ENCODE measurements at regions not wholly inside any gene's neighbourhood (a gene's known extent, or its start where the extent isn't known, plus 50 kb on each side); places are given as distances from the start of the nearest gene placed in this dataset.

DNA sequence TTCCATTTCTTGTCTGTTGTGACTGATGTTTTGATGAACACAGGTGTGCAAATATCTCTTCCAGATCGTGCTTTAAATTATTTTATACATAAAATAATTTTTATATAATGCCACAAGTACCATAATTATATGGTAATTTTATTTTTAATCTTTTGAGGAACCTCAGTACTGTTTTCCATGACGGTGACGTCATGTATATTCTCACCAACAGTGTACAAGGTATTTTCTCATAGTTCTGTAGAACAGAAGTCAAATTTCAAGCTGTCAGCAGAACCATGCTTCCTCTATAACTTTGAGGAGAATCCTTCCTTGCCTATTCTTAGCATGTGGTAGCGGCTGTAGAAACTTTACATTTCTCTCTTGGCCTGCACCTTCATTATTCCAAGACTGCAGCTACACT is 349.4 kb upstream of the GYPC start:
- no peak overlapping the region for H3K9ac ChIP-seq (ENCODE audit: low read depth in 1 of 2, low read length in 2 of 2)
- no peaks in the 10 kb centered on the region for H3K27me3 ChIP-seq (ENCODE audit: control insufficient read depth in 1 of 2, insufficient read depth in 2 of 2, low read length in 2 of 2)
- H3K9me3 ChIP-seq (ENCODE audit: control insufficient read depth in 1 of 2, low read length in 2 of 2) = no peaks in the 10 kb centered on the region
- H3K4me1 ChIP-seq (ENCODE audit: control insufficient read depth in 1 of 2, insufficient read depth in 2 of 2, low read length in 2 of 2) = no peaks in the 10 kb centered on the region
- H3K36me3 ChIP-seq (ENCODE audit: control insufficient read depth in 1 of 2, insufficient read depth in 2 of 2, low read length in 2 of 2) = no peaks in the 10 kb centered on the region
- H3K27ac ChIP-seq (ENCODE audit: low read depth, low read length) = no peak overlapping the region
- H3K4me3 ChIP-seq (ENCODE audit: low read depth in 1 of 2, low read length in 2 of 2) = no peak overlapping the region

DNA sequence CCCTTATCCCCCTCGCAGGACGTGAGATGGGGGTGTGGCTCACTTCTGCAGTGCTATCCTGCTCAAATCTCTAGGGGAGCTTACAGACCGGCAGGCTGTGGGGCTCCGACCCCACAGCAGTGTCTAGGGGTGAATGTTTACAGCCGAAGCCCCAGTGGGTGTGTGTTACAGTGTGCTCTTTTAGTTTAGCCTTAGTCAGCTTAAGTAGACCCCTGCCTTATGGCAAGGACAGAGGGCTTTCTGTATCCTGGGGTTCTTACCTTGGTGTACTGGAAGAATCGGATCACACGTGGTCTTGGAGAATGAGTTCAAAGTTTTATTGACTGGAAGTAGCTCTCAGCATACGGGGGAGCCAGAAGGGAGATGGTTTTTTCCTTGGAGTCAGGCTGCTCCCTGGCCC is 348.2 kb upstream of the GYPC start:
- H3K4me3 ChIP-seq (ENCODE audit: low read depth in 1 of 2, low read length in 2 of 2) = peak overlapping the region in 1 of 2 donors; percentile 6
- H3K9me3 ChIP-seq (ENCODE audit: control insufficient read depth in 1 of 2, low read length in 2 of 2) = no peaks in the 10 kb centered on the region
- H3K27ac ChIP-seq (ENCODE audit: low read depth, low read length) = no peak overlapping the region
- H3K36me3 ChIP-seq (ENCODE audit: control insufficient read depth in 1 of 2, insufficient read depth in 2 of 2, low read length in 2 of 2) = no peaks in the 10 kb centered on the region
- H3K9ac ChIP-seq (ENCODE audit: low read depth in 1 of 2, low read length in 2 of 2) = no peak overlapping the region
- H3K27me3 ChIP-seq (ENCODE audit: control insufficient read depth in 1 of 2, insufficient read depth in 2 of 2, low read length in 2 of 2) = no peaks in the 10 kb centered on the region
- no peaks in the 10 kb centered on the region for H3K4me1 ChIP-seq (ENCODE audit: control insufficient read depth in 1 of 2, insufficient read depth in 2 of 2, low read length in 2 of 2)

DNA sequence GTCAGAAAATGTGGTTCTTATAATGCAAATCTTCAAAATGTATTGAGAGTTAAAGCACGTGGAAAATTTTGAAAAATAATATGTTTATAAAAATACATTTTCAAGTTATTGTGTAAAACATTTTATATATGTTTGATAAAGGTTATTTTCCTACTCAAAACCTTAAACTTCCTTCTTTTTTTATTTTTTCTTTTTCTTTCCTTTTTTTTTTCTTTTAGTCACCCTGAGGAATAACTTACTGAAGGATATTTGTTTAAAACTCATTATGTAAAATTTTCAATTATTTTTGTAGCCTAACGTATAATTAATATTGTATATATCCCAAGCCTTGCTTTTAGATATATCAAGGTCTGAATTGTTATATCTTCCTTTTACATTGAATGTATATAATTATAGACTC is 346.8 kb upstream of the GYPC start:
- Histone ChIP-seq H3K9me3 (ENCODE audit: control insufficient read depth in 1 of 2, low read length in 2 of 2) (no peaks in the 10 kb centered on the region), H3K9ac (ENCODE audit: low read depth in 1 of 2, low read length in 2 of 2) (no peak overlapping the region), H3K4me1 (ENCODE audit: control insufficient read depth in 1 of 2, insufficient read depth in 2 of 2, low read length in 2 of 2) (no peaks in the 10 kb centered on the region), H3K27me3 (ENCODE audit: control insufficient read depth in 1 of 2, insufficient read depth in 2 of 2, low read length in 2 of 2) (no peaks in the 10 kb centered on the region), H3K27ac (ENCODE audit: low read depth, low read length) (no peak overlapping the region), H3K4me3 (ENCODE audit: low read depth in 1 of 2, low read length in 2 of 2) (no peak overlapping the region), H3K36me3 (ENCODE audit: control insufficient read depth in 1 of 2, insufficient read depth in 2 of 2, low read length in 2 of 2) (no peaks in the 10 kb centered on the region)

GRCh38 chr2:126312579-126312978 is 343.4 kb upstream of the GYPC start:
- H3K9ac ChIP-seq (ENCODE audit: low read depth in 1 of 2, low read length in 2 of 2) = no peak overlapping the region
- no peaks in the 10 kb centered on the region for H3K9me3 ChIP-seq (ENCODE audit: control insufficient read depth in 1 of 2, low read length in 2 of 2)
- H3K27ac ChIP-seq (ENCODE audit: low read depth, low read length) = no peak overlapping the region
- H3K4me1 ChIP-seq (ENCODE audit: control insufficient read depth in 1 of 2, insufficient read depth in 2 of 2, low read length in 2 of 2) = no peaks in the 10 kb centered on the region
- no peak overlapping the region for H3K4me3 ChIP-seq (ENCODE audit: low read depth in 1 of 2, low read length in 2 of 2)
- no peaks in the 10 kb centered on the region for H3K27me3 ChIP-seq (ENCODE audit: control insufficient read depth in 1 of 2, insufficient read depth in 2 of 2, low read length in 2 of 2)
- no peaks in the 10 kb centered on the region for H3K36me3 ChIP-seq (ENCODE audit: control insufficient read depth in 1 of 2, insufficient read depth in 2 of 2, low read length in 2 of 2)

GRCh38 chr2:126315828-126316227 is 340.1 kb upstream of the GYPC start:
- Histone ChIP-seq H3K4me3 (ENCODE audit: low read depth in 1 of 2, low read length in 2 of 2) (no peak overlapping the region), H3K27me3 (ENCODE audit: control insufficient read depth in 1 of 2, insufficient read depth in 2 of 2, low read length in 2 of 2) (no peaks in the 10 kb centered on the region), H3K36me3 (ENCODE audit: control insufficient read depth in 1 of 2, insufficient read depth in 2 of 2, low read length in 2 of 2) (no peaks in the 10 kb centered on the region), H3K4me1 (ENCODE audit: control insufficient read depth in 1 of 2, insufficient read depth in 2 of 2, low read length in 2 of 2) (no peaks in the 10 kb centered on the region), H3K9ac (ENCODE audit: low read depth in 1 of 2, low read length in 2 of 2) (no peak overlapping the region), H3K9me3 (ENCODE audit: control insufficient read depth in 1 of 2, low read length in 2 of 2) (no peaks in the 10 kb centered on the region), H3K27ac (ENCODE audit: low read depth, low read length) (no peak overlapping the region)

GRCh38 chr2:126317790-126318431 is 338.0 kb upstream of the GYPC start:
- Histone ChIP-seq H3K9ac (ENCODE audit: low read depth in 1 of 2, low read length in 2 of 2) (no peak overlapping the region), H3K27me3 (ENCODE audit: control insufficient read depth in 1 of 2, insufficient read depth in 2 of 2, low read length in 2 of 2) (no peaks in the 10 kb centered on the region), H3K27ac (ENCODE audit: low read depth, low read length) (no peak overlapping the region), H3K4me1 (ENCODE audit: control insufficient read depth in 1 of 2, insufficient read depth in 2 of 2, low read length in 2 of 2) (no peaks in the 10 kb centered on the region), H3K4me3 (ENCODE audit: low read depth in 1 of 2, low read length in 2 of 2) (no peak overlapping the region), H3K36me3 (ENCODE audit: control insufficient read depth in 1 of 2, insufficient read depth in 2 of 2, low read length in 2 of 2) (no peaks in the 10 kb centered on the region), H3K9me3 (ENCODE audit: control insufficient read depth in 1 of 2, low read length in 2 of 2) (no peaks in the 10 kb centered on the region)

DNA sequence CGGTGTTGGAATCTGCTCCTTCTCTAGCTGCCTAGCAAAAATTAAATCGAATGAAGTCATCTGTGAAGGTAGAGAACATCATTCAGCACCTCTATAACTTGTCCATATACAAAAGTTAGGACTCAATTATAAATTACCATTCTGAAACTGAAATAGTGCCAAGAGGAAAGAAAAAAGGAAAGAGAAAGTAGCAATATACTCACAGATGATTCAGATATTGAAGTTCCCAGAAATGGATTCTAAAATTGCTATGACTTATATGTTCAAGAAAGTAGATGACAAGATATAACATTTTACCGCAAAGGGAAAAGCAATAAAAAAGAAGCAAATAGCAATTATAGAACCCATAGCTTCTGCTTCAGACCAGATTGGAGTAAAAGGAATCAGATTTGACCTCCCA is 333.6 kb upstream of the GYPC start:
- H3K9ac ChIP-seq (ENCODE audit: low read depth in 1 of 2, low read length in 2 of 2) = no peak overlapping the region
- no peaks in the 10 kb centered on the region for H3K36me3 ChIP-seq (ENCODE audit: control insufficient read depth in 1 of 2, insufficient read depth in 2 of 2, low read length in 2 of 2)
- no peak overlapping the region for H3K27ac ChIP-seq (ENCODE audit: low read depth, low read length)
- H3K27me3 ChIP-seq (ENCODE audit: control insufficient read depth in 1 of 2, insufficient read depth in 2 of 2, low read length in 2 of 2) = no peaks in the 10 kb centered on the region
- no peaks in the 10 kb centered on the region for H3K9me3 ChIP-seq (ENCODE audit: control insufficient read depth in 1 of 2, low read length in 2 of 2)
- H3K4me3 ChIP-seq (ENCODE audit: low read depth in 1 of 2, low read length in 2 of 2) = no peak overlapping the region
- H3K4me1 ChIP-seq (ENCODE audit: control insufficient read depth in 1 of 2, insufficient read depth in 2 of 2, low read length in 2 of 2) = no peaks in the 10 kb centered on the region

GRCh38 chr2:126325202-126325601 is 330.8 kb upstream of the GYPC start:
- Histone ChIP-seq H3K36me3 (ENCODE audit: control insufficient read depth in 1 of 2, insufficient read depth in 2 of 2, low read length in 2 of 2) (no peaks in the 10 kb centered on the region), H3K4me3 (ENCODE audit: low read depth in 1 of 2, low read length in 2 of 2) (no peak overlapping the region), H3K27ac (ENCODE audit: low read depth, low read length) (no peak overlapping the region), H3K27me3 (ENCODE audit: control insufficient read depth in 1 of 2, insufficient read depth in 2 of 2, low read length in 2 of 2) (no peaks in the 10 kb centered on the region), H3K9me3 (ENCODE audit: control insufficient read depth in 1 of 2, low read length in 2 of 2) (no peaks in the 10 kb centered on the region), H3K4me1 (ENCODE audit: control insufficient read depth in 1 of 2, insufficient read depth in 2 of 2, low read length in 2 of 2) (no peaks in the 10 kb centered on the region), H3K9ac (ENCODE audit: low read depth in 1 of 2, low read length in 2 of 2) (no peak overlapping the region)

GRCh38 chr2:126329173-126329572 is 326.8 kb upstream of the GYPC start:
- Histone ChIP-seq H3K36me3 (ENCODE audit: control insufficient read depth in 1 of 2, insufficient read depth in 2 of 2, low read length in 2 of 2) (no peaks in the 10 kb centered on the region), H3K9me3 (ENCODE audit: control insufficient read depth in 1 of 2, low read length in 2 of 2) (peaks cover 5 to 13% of the 10 kb centered on the region in 2 donors), H3K9ac (ENCODE audit: low read depth in 1 of 2, low read length in 2 of 2) (no peak overlapping the region), H3K27me3 (ENCODE audit: control insufficient read depth in 1 of 2, insufficient read depth in 2 of 2, low read length in 2 of 2) (no peaks in the 10 kb centered on the region), H3K27ac (ENCODE audit: low read depth, low read length) (no peak overlapping the region), H3K4me3 (ENCODE audit: low read depth in 1 of 2, low read length in 2 of 2) (no peak overlapping the region), H3K4me1 (ENCODE audit: control insufficient read depth in 1 of 2, insufficient read depth in 2 of 2, low read length in 2 of 2) (no peaks in the 10 kb centered on the region)

GRCh38 chr2:126342457-126342856 is 313.5 kb upstream of the GYPC start:
- Histone ChIP-seq H3K4me1 (ENCODE audit: control insufficient read depth in 1 of 2, insufficient read depth in 2 of 2, low read length in 2 of 2) (peaks cover 14 to 16% of the 10 kb centered on the region in 2 donors), H3K27me3 (ENCODE audit: control insufficient read depth in 1 of 2, insufficient read depth in 2 of 2, low read length in 2 of 2) (no peaks in the 10 kb centered on the region), H3K27ac (ENCODE audit: low read depth, low read length) (no peak overlapping the region), H3K36me3 (ENCODE audit: control insufficient read depth in 1 of 2, insufficient read depth in 2 of 2, low read length in 2 of 2) (no peaks in the 10 kb centered on the region), H3K9me3 (ENCODE audit: control insufficient read depth in 1 of 2, low read length in 2 of 2) (no peaks in the 10 kb centered on the region), H3K4me3 (ENCODE audit: low read depth in 1 of 2, low read length in 2 of 2) (no peak overlapping the region), H3K9ac (ENCODE audit: low read depth in 1 of 2, low read length in 2 of 2) (no peak overlapping the region)

- no peaks in the 10 kb centered on the region for H3K9me3 ChIP-seq (ENCODE audit: control insufficient read depth in 1 of 2, low read length in 2 of 2)
- no peak overlapping the region for H3K27ac ChIP-seq (ENCODE audit: low read depth, low read length)
- H3K36me3 ChIP-seq (ENCODE audit: control insufficient read depth in 1 of 2, insufficient read depth in 2 of 2, low read length in 2 of 2) = no peaks in the 10 kb centered on the region
- H3K27me3 ChIP-seq (ENCODE audit: control insufficient read depth in 1 of 2, insufficient read depth in 2 of 2, low read length in 2 of 2) = no peaks in the 10 kb centered on the region
- no peak overlapping the region for H3K9ac ChIP-seq (ENCODE audit: low read depth in 1 of 2, low read length in 2 of 2)
- H3K4me1 ChIP-seq (ENCODE audit: control insufficient read depth in 1 of 2, insufficient read depth in 2 of 2, low read length in 2 of 2) = peaks cover 14 to 16% of the 10 kb centered on the region in 2 donors
- no peak overlapping the region for H3K4me3 ChIP-seq (ENCODE audit: low read depth in 1 of 2, low read length in 2 of 2)
Observed at GRCh38 chr2:126343136-126343535, 312.8 kb upstream of the GYPC start.
